Activated CD4-positive, alpha-beta T cell treated with anti-CD3 and anti-CD28 coated beads, Interleukin-2, amount 50 U/mL, for 48 hours (primary cell): ENCODE measurements at regions not wholly inside any gene's neighbourhood (a gene's known extent, or its start where the extent isn't known, plus 50 kb on each side); places are given as distances from the start of the nearest gene placed in this dataset.

Experiments
- DNase-seq, 2 experiments: peaks; one replicate each; pipeline ENCODE4 v3.0.0-alpha.2; 2020

- no peak for DNase-seq
These were observed 185.5 kb upstream of the DYNLRB2 start for GRCh38 chr16:80355335-80355734.

GRCh38 chr16:80350061-80350460, 190.7 kb upstream of the DYNLRB2 start:
- no peak for DNase-seq

GRCh38 chr16:80347900-80348299, 192.9 kb upstream of the DYNLRB2 start:
- DNase-seq = no peak

GRCh38 chr16:80347002-80347401, 193.8 kb upstream of the DYNLRB2 start:
- no peak for DNase-seq

GRCh38 chr16:80346111-80346632, 194.6 kb upstream of the DYNLRB2 start:
- no peak for DNase-seq

GRCh38 chr16:80345701-80346100, 195.1 kb upstream of the DYNLRB2 start:
- DNase-seq = no peak

- no peak for DNase-seq
These were observed 196.2 kb upstream of the DYNLRB2 start for GRCh38 chr16:80344570-80344969.

- no peak for DNase-seq
These were observed 199.5 kb upstream of the DYNLRB2 start for GRCh38 chr16:80341263-80341662.

- no peak for DNase-seq
These were observed 203.0 kb upstream of the DYNLRB2 start for GRCh38 chr16:80337786-80338185.

- DNase-seq = no peak
These were observed 210.0 kb upstream of the DYNLRB2 start for GRCh38 chr16:80330803-80331202.

GRCh38 chr16:80330150-80330549, 210.6 kb upstream of the DYNLRB2 start:
- DNase-seq = no peak

- no peak for DNase-seq
These were observed 213.1 kb upstream of the DYNLRB2 start for GRCh38 chr16:80327740-80328139.

GRCh38 chr16:80324371-80324770, 216.4 kb upstream of the DYNLRB2 start:
- no peak for DNase-seq

GRCh38 chr16:80323808-80324195, 217.0 kb upstream of the DYNLRB2 start:
- no peak for DNase-seq

GRCh38 chr16:80323187-80323807, 217.5 kb upstream of the DYNLRB2 start:
- no peak for DNase-seq

- no peak for DNase-seq
These were observed 221.6 kb upstream of the DYNLRB2 start for GRCh38 chr16:80319181-80319580.

- no peak for DNase-seq
These were observed 222.7 kb upstream of the DYNLRB2 start for GRCh38 chr16:80318107-80318506.

- DNase-seq = no peak
These were observed 223.2 kb upstream of the DYNLRB2 start for GRCh38 chr16:80317599-80318037.

- DNase-seq = no peak
These were observed 223.7 kb upstream of the DYNLRB2 start for GRCh38 chr16:80317116-80317515.

- no peak for DNase-seq
These were observed 226.8 kb upstream of the DYNLRB2 start for GRCh38 chr16:80314042-80314441.

- DNase-seq = no peak
These were observed 231.6 kb upstream of the DYNLRB2 start for GRCh38 chr16:80309178-80309577.

- no peak for DNase-seq
These were observed 235.4 kb upstream of the DYNLRB2 start for GRCh38 chr16:80305410-80305809.

- DNase-seq = no peak
These were observed 237.1 kb upstream of the DYNLRB2 start for GRCh38 chr16:80303691-80304090.

GRCh38 chr16:80300876-80301275, 239.9 kb upstream of the DYNLRB2 start:
- DNase-seq = no peak

- DNase-seq = no peak
These were observed 240.3 kb upstream of the DYNLRB2 start for GRCh38 chr16:80300456-80300855.
